Neutrophil (primary cell): ENCODE measurements at regions not wholly inside any gene's neighbourhood (a gene's known extent, or its start where the extent isn't known, plus 50 kb on each side); places are given as distances from the start of the nearest gene placed in this dataset.

ENCODE experiments used
- H3K27ac ChIP-seq: fragments of 200-600 bp; sonication (generic); 2 replicates; pipeline ENCODE4 v1.5.1; 2016; ENCODE audit warnings: mild to moderate bottlenecking, moderate library complexity
- H3K27me3 ChIP-seq: fragments of 200-600 bp; sonication (generic); 2 replicates; pipeline ENCODE4 v1.6.0; 2016; ENCODE audit warnings: mild to moderate bottlenecking
- H3K36me3 ChIP-seq: fragments of 200-600 bp; sonication (generic); 2 replicates; pipeline ENCODE4 v1.5.1; 2017
- H3K4me1 ChIP-seq, 2 experiments: fragments of 200-600 bp in 1 of 2; sonication (generic) in 1 of 2; 1 replicate in 1 of 2; 2 replicates in 1 of 2; pipeline versions ENCODE4 v1.5.1 to v1.6.1; 2013 to 2016; ENCODE audit warnings: low read depth in 1 of 2, low read length in 1 of 2, mild to moderate bottlenecking in 1 of 2, moderate library complexity in 1 of 2; ENCODE audit not compliant: control insufficient read depth in 1 of 2, insufficient read depth in 1 of 2
- H3K4me3 ChIP-seq, 2 experiments: fragments of 200-600 bp in 1 of 2; sonication (generic) in 1 of 2; 1 replicate in 1 of 2; 2 replicates in 1 of 2; pipeline ENCODE4 v1.5.1; 2013 to 2016; ENCODE audit warnings: low read depth in 1 of 2, low read length in 1 of 2, mild to moderate bottlenecking in 1 of 2, moderate library complexity in 1 of 2
- H3K9me3 ChIP-seq: fragments of 200-600 bp; sonication (generic); 2 replicates; pipeline ENCODE4 v1.5.1; 2016
- TF ChIP-seq, protein P1 (sequence below): fragments of 200-600 bp; sonication (generic); IDR thresholded peaks from 2 replicates; pipeline ENCODE4 v1.5.1; 2016; ENCODE audit warnings: antibody characterized with exemption

DNA sequence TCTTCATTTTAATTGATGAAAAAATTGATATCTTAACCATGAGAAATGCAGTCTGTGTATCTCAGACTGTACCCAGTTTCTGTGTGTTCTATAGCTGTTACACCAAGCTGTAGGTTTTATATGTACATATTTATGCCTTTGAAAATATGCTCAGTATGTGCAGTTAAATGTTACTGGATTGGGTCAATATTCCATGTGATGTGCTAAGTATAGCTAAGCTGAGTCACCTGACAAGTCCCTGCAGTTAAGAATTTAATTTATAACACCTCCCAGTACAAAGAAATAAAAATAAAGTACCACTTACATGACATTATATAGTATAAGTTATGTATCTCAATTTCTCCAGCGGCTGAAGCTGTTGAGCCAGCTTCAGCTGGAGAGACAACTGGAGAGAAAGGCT, 984.0 kb downstream of the GALC start:
- Histone ChIP-seq H3K27me3 (no peaks in the 10 kb centered on the region), H3K4me3 (no peak overlapping the region), H3K36me3 (no peaks in the 10 kb centered on the region), H3K9me3 (no peaks in the 10 kb centered on the region), H3K27ac (no peak overlapping the region), H3K4me1 (no peaks in the 10 kb centered on the region)
- TF ChIP-seq, protein P1, sequence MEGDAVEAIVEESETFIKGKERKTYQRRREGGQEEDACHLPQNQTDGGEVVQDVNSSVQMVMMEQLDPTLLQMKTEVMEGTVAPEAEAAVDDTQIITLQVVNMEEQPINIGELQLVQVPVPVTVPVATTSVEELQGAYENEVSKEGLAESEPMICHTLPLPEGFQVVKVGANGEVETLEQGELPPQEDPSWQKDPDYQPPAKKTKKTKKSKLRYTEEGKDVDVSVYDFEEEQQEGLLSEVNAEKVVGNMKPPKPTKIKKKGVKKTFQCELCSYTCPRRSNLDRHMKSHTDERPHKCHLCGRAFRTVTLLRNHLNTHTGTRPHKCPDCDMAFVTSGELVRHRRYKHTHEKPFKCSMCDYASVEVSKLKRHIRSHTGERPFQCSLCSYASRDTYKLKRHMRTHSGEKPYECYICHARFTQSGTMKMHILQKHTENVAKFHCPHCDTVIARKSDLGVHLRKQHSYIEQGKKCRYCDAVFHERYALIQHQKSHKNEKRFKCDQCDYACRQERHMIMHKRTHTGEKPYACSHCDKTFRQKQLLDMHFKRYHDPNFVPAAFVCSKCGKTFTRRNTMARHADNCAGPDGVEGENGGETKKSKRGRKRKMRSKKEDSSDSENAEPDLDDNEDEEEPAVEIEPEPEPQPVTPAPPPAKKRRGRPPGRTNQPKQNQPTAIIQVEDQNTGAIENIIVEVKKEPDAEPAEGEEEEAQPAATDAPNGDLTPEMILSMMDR: no peak

DNA sequence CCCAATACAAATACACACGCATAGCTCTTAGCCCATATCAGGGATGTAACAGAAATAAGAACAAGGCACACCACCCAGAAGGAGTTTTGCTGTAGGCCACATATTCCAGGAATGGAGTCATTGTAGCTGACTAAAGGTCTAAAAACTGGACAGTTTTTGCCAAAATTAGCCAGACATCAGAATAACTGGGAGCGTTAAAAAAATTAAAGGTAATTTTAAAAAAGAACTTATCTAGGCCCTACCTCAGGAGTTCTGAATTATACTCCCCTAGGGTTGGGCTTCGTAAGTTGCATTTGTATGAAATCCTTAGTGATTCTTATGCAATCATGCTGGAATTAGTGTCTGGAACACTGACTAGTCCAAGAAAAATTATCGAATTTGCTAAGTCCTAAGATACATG, 987.7 kb downstream of the GALC start:
- H3K36me3 ChIP-seq: no peaks in the 10 kb centered on the region
- H3K9me3 ChIP-seq: no peaks in the 10 kb centered on the region
- H3K27ac ChIP-seq: no peak overlapping the region
- H3K4me1 ChIP-seq: no peaks in the 10 kb centered on the region
- H3K27me3 ChIP-seq: no peaks in the 10 kb centered on the region
- no peak overlapping the region for H3K4me3 ChIP-seq
- TF ChIP-seq, protein P1: no peak

DNA sequence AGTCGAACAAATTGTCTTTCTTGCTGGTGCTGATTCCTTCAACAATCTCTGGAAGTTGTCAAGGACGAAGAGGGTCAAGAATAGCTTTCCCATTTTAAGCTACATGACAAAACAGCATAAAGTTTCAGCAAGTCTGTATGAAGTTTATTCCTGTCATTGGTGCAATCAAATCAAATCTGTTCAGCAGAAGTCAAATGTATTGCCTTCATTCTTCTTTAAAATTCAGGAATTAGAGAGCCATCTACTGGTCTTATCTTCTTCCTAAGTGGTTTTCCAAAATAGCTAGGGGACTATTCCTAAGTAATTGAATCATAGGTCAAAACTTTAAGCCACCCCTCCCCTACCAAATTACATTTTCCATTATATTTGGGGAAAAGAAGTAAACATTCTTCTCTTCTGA, 990.2 kb downstream of the GALC start:
- Histone ChIP-seq H3K4me1 (no peaks in the 10 kb centered on the region), H3K27ac (no peak overlapping the region), H3K4me3 (no peak overlapping the region), H3K9me3 (no peaks in the 10 kb centered on the region), H3K36me3 (no peaks in the 10 kb centered on the region), H3K27me3 (no peaks in the 10 kb centered on the region)
- TF ChIP-seq, protein P1: no peak

DNA sequence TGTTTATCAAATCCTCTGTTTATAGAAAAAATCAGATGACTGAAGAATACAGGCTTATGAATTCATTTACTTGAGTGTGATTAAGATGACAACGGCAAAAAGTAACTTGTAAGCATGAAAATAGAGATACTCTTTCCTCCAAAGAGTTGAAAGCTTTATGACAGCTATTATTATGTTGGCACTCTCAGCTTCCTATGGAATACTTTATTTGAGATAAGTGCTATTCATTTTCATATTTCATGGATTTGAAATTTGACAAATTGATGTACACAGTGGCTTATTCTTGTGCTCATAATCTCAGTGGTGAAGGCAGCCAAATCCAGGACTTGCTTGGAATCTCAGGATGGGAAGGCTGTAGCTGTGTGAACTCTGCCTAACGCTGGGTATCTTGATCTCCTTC, 991.6 kb downstream of the GALC start:
- TF ChIP-seq, protein P1: no peak
- H3K27ac ChIP-seq: no peak overlapping the region
- no peaks in the 10 kb centered on the region for H3K36me3 ChIP-seq
- H3K4me3 ChIP-seq: no peak overlapping the region
- no peaks in the 10 kb centered on the region for H3K9me3 ChIP-seq
- no peaks in the 10 kb centered on the region for H3K4me1 ChIP-seq
- no peaks in the 10 kb centered on the region for H3K27me3 ChIP-seq

DNA sequence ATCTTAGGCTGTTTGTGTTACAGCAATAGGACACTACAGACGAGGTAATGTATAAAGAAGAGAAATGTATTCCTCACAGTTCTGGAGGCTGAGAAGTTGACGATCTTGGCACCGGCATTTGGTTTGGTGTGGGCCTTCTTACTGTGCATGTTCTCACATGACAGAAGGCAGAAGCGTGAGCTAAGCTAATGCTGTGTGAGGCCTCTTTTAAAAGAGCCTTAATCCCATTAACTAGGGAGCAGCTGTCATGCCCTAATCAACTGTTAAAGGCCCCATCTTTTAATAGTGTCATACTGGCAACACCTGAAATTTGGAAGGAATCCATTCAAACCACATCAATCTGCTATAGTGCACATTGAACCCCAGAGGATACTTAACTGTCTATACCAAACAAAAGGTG, 992.9 kb downstream of the GALC start:
- Histone ChIP-seq H3K27ac (no peak overlapping the region), H3K4me1 (no peaks in the 10 kb centered on the region), H3K4me3 (no peak overlapping the region), H3K27me3 (no peaks in the 10 kb centered on the region), H3K36me3 (no peaks in the 10 kb centered on the region), H3K9me3 (no peaks in the 10 kb centered on the region)
- TF ChIP-seq, protein P1: no peak

DNA sequence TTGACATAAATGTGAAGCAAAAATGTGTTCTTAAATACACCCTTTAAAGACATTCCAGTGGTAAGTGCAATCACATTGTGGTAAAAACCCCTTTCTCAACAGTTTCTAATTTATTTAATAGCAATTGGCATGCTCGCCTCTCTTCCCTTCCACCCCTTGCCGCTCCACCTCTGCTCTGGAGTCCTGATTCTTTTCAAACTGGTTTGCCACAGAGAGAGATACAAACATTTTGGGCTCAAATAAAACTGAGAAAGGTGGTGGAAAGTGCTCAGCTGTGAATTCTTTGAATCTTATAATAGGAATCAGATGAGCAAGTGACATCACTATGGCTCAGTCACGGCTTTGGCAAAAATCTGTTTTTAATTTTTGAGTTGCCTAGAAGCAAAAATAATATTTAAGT, 993.9 kb downstream of the GALC start:
- H3K27ac ChIP-seq: no peak overlapping the region
- no peaks in the 10 kb centered on the region for H3K4me1 ChIP-seq
- H3K4me3 ChIP-seq: no peak overlapping the region
- TF ChIP-seq, protein P1: no peak
- H3K36me3 ChIP-seq: no peaks in the 10 kb centered on the region
- no peaks in the 10 kb centered on the region for H3K27me3 ChIP-seq
- H3K9me3 ChIP-seq: no peaks in the 10 kb centered on the region
